H9 (cell line): ENCODE measurements at regions not wholly inside any gene's neighbourhood (a gene's known extent, or its start where the extent isn't known, plus 50 kb on each side); places are given as distances from the start of the nearest gene placed in this dataset.
"Not testable (repeated sequence)": the region's sequence is repeated elsewhere in the genome, so short reads cannot be mapped to it uniquely, and the experiment has no call there.

Source experiments
- DNase-seq: peaks from one replicate; pipeline ENCODE4 v3.0.0-alpha.2; 2017
- H2AFZ ChIP-seq: one replicate; pipeline ENCODE4 v1.6.1; 2013; ENCODE audit warnings: mild to moderate bottlenecking, low read length, control low read depth, moderate library complexity
- H2AK5ac ChIP-seq: 2 replicates; pipeline ENCODE4 v1.6.1; 2013; ENCODE audit warnings: low read length, control low read depth, mixed read lengths; ENCODE audit not compliant: insufficient read length
- H2BK120ac ChIP-seq: one replicate; pipeline ENCODE4 v1.6.1; 2013; ENCODE audit warnings: low read depth, mild to moderate bottlenecking, low read length, control low read depth, inconsistent platforms; ENCODE audit not compliant: poor library complexity, severe bottlenecking
- H2BK12ac ChIP-seq: 2 replicates; pipeline ENCODE4 v1.6.1; 2013; ENCODE audit warnings: low read length, control low read depth, mixed read lengths, low read depth; ENCODE audit not compliant: insufficient read length
- H2BK15ac ChIP-seq: 2 replicates; pipeline ENCODE4 v1.6.1; 2013; ENCODE audit warnings: low read depth, low read length, control low read depth
- H2BK20ac ChIP-seq: one replicate; pipeline ENCODE4 v1.6.1; 2013; ENCODE audit warnings: low read depth, mild to moderate bottlenecking, low read length, control low read depth, inconsistent platforms; ENCODE audit not compliant: poor library complexity, severe bottlenecking
- H2BK5ac ChIP-seq: 2 replicates; pipeline ENCODE4 v1.6.1; 2013; ENCODE audit warnings: low read length, control low read depth, mixed read lengths; ENCODE audit not compliant: insufficient read length
- H3K14ac ChIP-seq: 2 replicates; pipeline ENCODE4 v1.6.1; 2013; ENCODE audit warnings: low read length, control low read depth; ENCODE audit not compliant: insufficient read depth
- H3K18ac ChIP-seq: 2 replicates; pipeline ENCODE4 v1.6.1; 2013; ENCODE audit warnings: low read depth, mild to moderate bottlenecking, mixed read lengths, low read length, control low read depth; ENCODE audit not compliant: insufficient read length
- H3K23ac ChIP-seq: 2 replicates; pipeline ENCODE4 v1.6.1; 2013; ENCODE audit warnings: low read length, control low read depth, mixed read lengths, low read depth; ENCODE audit not compliant: insufficient read length
- H3K23me2 ChIP-seq: 2 replicates; pipeline ENCODE4 v1.6.1; 2013; ENCODE audit warnings: low read depth, mild to moderate bottlenecking, mixed read lengths, low read length, control low read depth; ENCODE audit not compliant: insufficient read length, poor library complexity, severe bottlenecking
- H3K27ac ChIP-seq: 2 replicates; pipeline ENCODE4 v1.5.1; 2013; ENCODE audit warnings: low read length, control low read depth, mixed read lengths, low read depth; ENCODE audit not compliant: insufficient read length
- H3K27me3 ChIP-seq: 2 replicates; pipeline ENCODE4 v1.6.1; 2013; ENCODE audit warnings: low read length, control low read depth, inconsistent platforms; ENCODE audit not compliant: insufficient read depth
- H3K4ac ChIP-seq: 2 replicates; pipeline ENCODE4 v1.6.1; 2013; ENCODE audit warnings: low read depth, mild to moderate bottlenecking, control low read depth, inconsistent platforms, low read length, moderate library complexity
- H3K4me1 ChIP-seq: 2 replicates; pipeline ENCODE4 v1.6.1; 2013; ENCODE audit warnings: low read length, control low read depth, inconsistent platforms; ENCODE audit not compliant: insufficient read depth
- H3K4me2 ChIP-seq: 2 replicates; pipeline ENCODE4 v1.6.1; 2013; ENCODE audit warnings: low read length, control low read depth, mixed read lengths; ENCODE audit not compliant: insufficient read length, insufficient read depth
- H3K56ac ChIP-seq: 2 replicates; pipeline ENCODE4 v1.6.1; 2013; ENCODE audit warnings: low read depth, mild to moderate bottlenecking, mixed read lengths, low read length, control low read depth; ENCODE audit not compliant: insufficient read length
- H3K79me1 ChIP-seq: 2 replicates; pipeline ENCODE4 v1.6.1; 2013; ENCODE audit warnings: low read depth, mild to moderate bottlenecking, moderate library complexity, low read length, control low read depth, inconsistent platforms; ENCODE audit not compliant: insufficient read depth, poor library complexity, severe bottlenecking
- H3K79me2 ChIP-seq: 2 replicates; pipeline ENCODE4 v1.6.1; 2013; ENCODE audit warnings: low read length, control low read depth, inconsistent platforms; ENCODE audit not compliant: insufficient read depth
- H3K9ac ChIP-seq: 2 replicates; pipeline ENCODE4 v1.6.1; 2013; ENCODE audit warnings: low read length, control low read depth, mixed read lengths; ENCODE audit not compliant: insufficient read length; ENCODE audit errors: extremely low read depth
- H3K9me3 ChIP-seq: one replicate; pipeline ENCODE4 v1.6.1; 2013; ENCODE audit warnings: low read depth, low read length, inconsistent platforms; ENCODE audit not compliant: control insufficient read depth
- H3T11ph ChIP-seq: one replicate; pipeline ENCODE4 v1.6.1; 2013; ENCODE audit warnings: mild to moderate bottlenecking, low read length, control low read depth, inconsistent platforms
- H4K20me1 ChIP-seq: one replicate; pipeline ENCODE4 v1.6.1; 2013; ENCODE audit not compliant: control insufficient read depth, insufficient read length, insufficient read depth
- H4K5ac ChIP-seq: 2 replicates; pipeline ENCODE4 v1.6.1; 2013; ENCODE audit warnings: low read depth, mild to moderate bottlenecking, mixed read lengths, low read length, control low read depth; ENCODE audit not compliant: insufficient read length
- H4K8ac ChIP-seq: replicated peaks from 2 replicates; pipeline ENCODE4 v1.6.1; 2013; ENCODE audit warnings: low read length, control low read depth, mixed read lengths, low read depth; ENCODE audit not compliant: insufficient read length
- H4K91ac ChIP-seq: 2 replicates; pipeline ENCODE4 v1.6.1; 2013; ENCODE audit warnings: low read depth, mild to moderate bottlenecking, moderate library complexity, mixed read lengths, low read length, control low read depth; ENCODE audit not compliant: insufficient read length
- H3K27ac Mint-ChIP-seq, 3 experiments: 2 replicates in 2 of 3; 3 replicates in 1 of 3; pipeline ENCODE4 v1.8.0; 2020 to 2021; ENCODE audit warnings: mixed read lengths in 3 of 3, mild to moderate bottlenecking in 1 of 3, moderate library complexity in 1 of 3
- H3K27me3 Mint-ChIP-seq: 2 replicates; pipeline ENCODE4 v1.8.0; 2021; ENCODE audit warnings: low read depth, mild to moderate bottlenecking, moderate library complexity, mixed read lengths
- H3K36me3 Mint-ChIP-seq, 3 experiments: 2 replicates in 2 of 3; 3 replicates in 1 of 3; pipeline ENCODE4 v1.8.0; 2020 to 2021; ENCODE audit warnings: low read depth in 3 of 3, mixed read lengths in 3 of 3; ENCODE audit not compliant: insufficient read depth in 1 of 3
- H3K4me1 Mint-ChIP-seq, 2 experiments: 2 replicates each; pipeline ENCODE4 v1.8.0; 2020; ENCODE audit warnings: mixed read lengths in 2 of 2
- H3K4me3 Mint-ChIP-seq, 2 experiments: 2 replicates in 1 of 2; 3 replicates in 1 of 2; pipeline ENCODE4 v1.8.0; 2020 to 2021; ENCODE audit warnings: mild to moderate bottlenecking in 2 of 2, mixed read lengths in 2 of 2, moderate library complexity in 1 of 2
- H3K9me3 Mint-ChIP-seq, 2 experiments: 2 replicates in 1 of 2; 3 replicates in 1 of 2; pipeline ENCODE4 v1.8.0; 2020; ENCODE audit warnings: mild to moderate bottlenecking in 2 of 2, mixed read lengths in 2 of 2, moderate library complexity in 1 of 2
- CTCF ChIP-seq: fragments of 200-600 bp; sonication (generic); conservative IDR thresholded peaks from 3 replicates; pipeline ENCODE4 v1.8.0; 2021; ENCODE audit warnings: antibody characterized with exemption, mild to moderate bottlenecking
- whole genome bisulfite sequencing: extraction: QIAGEN DNeasy Blood & Tissue Kit; methylation state at CpG from one replicate; pipeline ENCODE4 v1.1.7; 2013; ENCODE audit warnings: missing lambda C conversion rate, low lambda C conversion rate, mixed read lengths; ENCODE audit not compliant: insufficient read length; ENCODE audit errors: extremely low coverage; 5-methylcytosine and 5-hydroxymethylcytosine counted together

GRCh38 chr15:87537295-87537694, 719.2 kb downstream of the NTRK3 start:
- Histone ChIP-seq H2BK12ac (no peak overlapping the region), H3K4me2 (no peak overlapping the region), H3K18ac (no peak overlapping the region), H3K56ac (no peak overlapping the region), H4K8ac (no peak overlapping the region), H3K9ac (no peak overlapping the region), H3K9me3 (no peaks in the 10 kb centered on the region), H3K14ac (no peak overlapping the region), H4K91ac (no peak overlapping the region), H2AFZ (no peak overlapping the region), H2BK120ac (no peak overlapping the region), H2BK5ac (no peak overlapping the region), H3K4ac (no peak overlapping the region), H3K27ac (no peak overlapping the region), H3K23me2 (no peaks in the 10 kb centered on the region), H3K23ac (no peak overlapping the region), H2BK15ac (no peak overlapping the region), H3K27me3 (no peaks in the 10 kb centered on the region), H2BK20ac (no peak overlapping the region), H3K79me1 (no peaks in the 10 kb centered on the region), H3K4me1 (no peaks in the 10 kb centered on the region), H3T11ph (no peak overlapping the region), H4K20me1 (no peaks in the 10 kb centered on the region), H4K5ac (no peak overlapping the region), H3K79me2 (no peaks in the 10 kb centered on the region), H2AK5ac (no peak overlapping the region)
- no CpG with 5 or more reads among the region's 1 CpG for WGBS
- no peak overlapping the region for H3K4me3 Mint-ChIP-seq
- H3K4me1 Mint-ChIP-seq: no peaks in the 10 kb centered on the region
- DNase-seq: no peak
- H3K36me3 Mint-ChIP-seq: peaks cover 0 to 6% (median 5%) of the 10 kb centered on the region in 3 experiments; a peak in 4 of 7 replicates
- peaks cover 3% of the 10 kb centered on the region; the same call in 1 of the 2 replicates for H3K27me3 Mint-ChIP-seq
- TF ChIP-seq CTCF: no peak
- no peak overlapping the region for H3K27ac Mint-ChIP-seq
- H3K9me3 Mint-ChIP-seq: peaks cover 6 to 17% of the 10 kb centered on the region in 2 experiments; a peak in 4 of 5 replicates

GRCh38 chr15:87533637-87534036, 722.9 kb downstream of the NTRK3 start:
- not testable (repeated sequence) for H3K9me3 ChIP-seq, H2BK5ac ChIP-seq, H2AK5ac ChIP-seq, H3K4ac ChIP-seq, H3K27ac Mint-ChIP-seq, H4K8ac ChIP-seq, H3K36me3 Mint-ChIP-seq, H2BK12ac ChIP-seq, H3K18ac ChIP-seq, H2BK15ac ChIP-seq, H3T11ph ChIP-seq, H3K56ac ChIP-seq, H3K4me3 Mint-ChIP-seq, H3K9ac ChIP-seq, H3K79me1 ChIP-seq, H3K23me2 ChIP-seq, H2BK120ac ChIP-seq, H3K23ac ChIP-seq, H3K4me1 ChIP-seq, H2BK20ac ChIP-seq, H3K14ac ChIP-seq, H3K4me2 ChIP-seq, H4K91ac ChIP-seq, H3K27ac ChIP-seq, H4K20me1 ChIP-seq, H4K5ac ChIP-seq, H3K79me2 ChIP-seq, DNase-seq, H3K27me3 Mint-ChIP-seq, H2AFZ ChIP-seq, H3K27me3 ChIP-seq, H3K4me1 Mint-ChIP-seq
- no CpG with 5 or more reads among the region's 1 CpG for WGBS
- H3K9me3 Mint-ChIP-seq: peaks cover 8 to 17% of the 10 kb centered on the region in 2 experiments; a peak in 4 of 5 replicates
